ENCODE measurements at regions not wholly inside any gene's neighbourhood (a gene's known extent, or its start where the extent isn't known, plus 50 kb on each side); places are given as distances from the start of the nearest gene placed in this dataset.
"Not testable (repeated sequence)": the region's sequence is repeated elsewhere in the genome, so short reads cannot be mapped to it uniquely, and the experiment has no call there.

GRCh38 chr6:11885159-11885558 is 106.6 kb upstream of the ADTRP start:
- no peak for DNase-seq

- not testable (repeated sequence) for DNase-seq
Measured at GRCh38 chr6:11883471-11883870, 104.9 kb upstream of the ADTRP start.

GRCh38 chr6:11880156-11880555 is 101.6 kb upstream of the ADTRP start:
- not testable (repeated sequence) for DNase-seq

GRCh38 chr6:11878735-11879134 is 100.1 kb upstream of the ADTRP start:
- no peak for DNase-seq

- DNase-seq = no peak
Measured at GRCh38 chr6:11878029-11878428, 99.4 kb upstream of the ADTRP start.

- DNase-seq = no peak
Measured at GRCh38 chr6:11876934-11877433, 98.4 kb upstream of the ADTRP start.

- no peak for DNase-seq
Measured at GRCh38 chr6:11875325-11876109, 96.9 kb upstream of the ADTRP start.

- peak; percentile 73 for DNase-seq
Measured at GRCh38 chr6:11869672-11870340, 91.2 kb upstream of the ADTRP start.

GRCh38 chr6:11868392-11868791 is 89.8 kb upstream of the ADTRP start:
- DNase-seq = no peak

GRCh38 chr6:11865680-11866300 is 87.2 kb upstream of the ADTRP start:
- no peak for DNase-seq

- no peak for DNase-seq
Measured at GRCh38 chr6:11858439-11858838, 79.8 kb upstream of the ADTRP start.

GRCh38 chr6:11855743-11856142 is 77.1 kb upstream of the ADTRP start:
- no peak for DNase-seq

- no peak for DNase-seq
Measured at GRCh38 chr6:11854408-11855165, 76.0 kb upstream of the ADTRP start.

- DNase-seq = no peak
Measured at GRCh38 chr6:11853678-11854407, 75.2 kb upstream of the ADTRP start.

- DNase-seq = no peak
Measured at GRCh38 chr6:11852061-11852651, 73.6 kb upstream of the ADTRP start.

- no peak for DNase-seq
Measured at GRCh38 chr6:11851387-11851786, 72.8 kb upstream of the ADTRP start.

- no peak for DNase-seq
Measured at GRCh38 chr6:11848852-11849731, 70.5 kb upstream of the ADTRP start.

- no peak for DNase-seq
Measured at GRCh38 chr6:11848346-11848651, 69.7 kb upstream of the ADTRP start.

GRCh38 chr6:11847515-11848345 is 69.1 kb upstream of the ADTRP start:
- DNase-seq = no peak

- not testable (repeated sequence) for DNase-seq
Measured at GRCh38 chr6:11847068-11847467, 68.5 kb upstream of the ADTRP start.

Measured in right hindlimb (tissue), 1 donor.